OCI-LY7 (cell line): ENCODE measurements at regions not wholly inside any gene's neighbourhood (a gene's known extent, or its start where the extent isn't known, plus 50 kb on each side); places are given as distances from the start of the nearest gene placed in this dataset.
A peak's percentile ranks its signal among the peaks of the same experiment; 100 is the strongest.

ENCODE experiments used
- BruUV-seq: library from RNA; stranded (reverse); fragments of 400-500 nt; replicated peaks from 2 replicates; lab custom pipeline; 2021; lab: Mats Ljungman, UMichigan
- CTCF ChIA-PET: fragments of 300-600 bp; sonication (Branson Sonifier 250); formaldehyde crosslinking; loops from one replicate; lab custom pipeline; 2022; ENCODE audit warnings: antibody characterized with exemption; ENCODE audit not compliant: unreplicated experiment; lab: Charles Lee
- POLR2A ChIA-PET: fragments of 300-600 bp; sonication (Branson Sonifier 250); formaldehyde crosslinking; loops from one replicate; lab custom pipeline; 2022; ENCODE audit warnings: antibody characterized with exemption; lab: Charles Lee
- DNase-seq: peaks from one replicate; pipeline ENCODE4 v3.0.0-alpha.2; 2015; ENCODE audit warnings: low spot score
- H2AFZ ChIP-seq: fragments of 200-600 bp; sonication (generic), shearing (Covaris generic); 2 replicates; pipeline ENCODE4 v1.6.1; 2014; ENCODE audit warnings: mild to moderate bottlenecking, antibody characterized with exemption, low read length, moderate library complexity
- H3K27ac ChIP-seq: fragments of 200-600 bp; sonication (generic); 2 replicates; pipeline ENCODE4 v1.5.1; 2014; ENCODE audit warnings: mixed run types, low read depth, mild to moderate bottlenecking, moderate library complexity, low read length, inconsistent platforms; ENCODE audit not compliant: poor library complexity, severe bottlenecking
- H3K36me3 ChIP-seq: fragments of 200-600 bp; sonication (generic); 2 replicates; pipeline ENCODE4 v1.6.1; 2014; ENCODE audit warnings: mild to moderate bottlenecking, antibody characterized with exemption, low read length, moderate library complexity, mixed read lengths; ENCODE audit not compliant: insufficient read depth
- H3K4me1 ChIP-seq: fragments of 200-600 bp; sonication (generic); 2 replicates; pipeline ENCODE4 v1.5.1; 2014; ENCODE audit warnings: mild to moderate bottlenecking, low read length; ENCODE audit not compliant: insufficient read depth, poor library complexity, severe bottlenecking
- H3K4me2 ChIP-seq: fragments of 200-600 bp; sonication (generic); 2 replicates; pipeline ENCODE4 v1.6.1; 2014; ENCODE audit warnings: mild to moderate bottlenecking, low read length
- H3K4me3 ChIP-seq: fragments of 200-600 bp; sonication (generic); 2 replicates; pipeline ENCODE4 v1.5.1; 2014; ENCODE audit warnings: mild to moderate bottlenecking, low read depth, low read length; ENCODE audit not compliant: poor library complexity, severe bottlenecking
- H3K79me2 ChIP-seq: fragments of 200-600 bp; sonication (generic); 2 replicates; pipeline ENCODE4 v1.6.1; 2016; ENCODE audit warnings: low read depth, mild to moderate bottlenecking, low read length, moderate library complexity, mixed read lengths; ENCODE audit not compliant: insufficient read depth
- H3K9me2 ChIP-seq: fragments of 200-600 bp; sonication (generic); 2 replicates; pipeline ENCODE4 v1.6.1; 2016; ENCODE audit warnings: mild to moderate bottlenecking, low read length, mixed read lengths; ENCODE audit not compliant: insufficient read depth
- H3K9me3 ChIP-seq: fragments of 200-600 bp; sonication (generic); 2 replicates; pipeline ENCODE4 v1.6.1; 2014; ENCODE audit warnings: mild to moderate bottlenecking, mixed run types, low read length, mixed read lengths
- H4K20me1 ChIP-seq: fragments of 200-600 bp; sonication (generic); 2 replicates; pipeline ENCODE4 v1.6.1; 2014; ENCODE audit warnings: mild to moderate bottlenecking, antibody characterized with exemption, low read length, moderate library complexity, mixed read lengths; ENCODE audit not compliant: insufficient read depth
- EZH2phosphoT487 ChIP-seq: fragments of 200-600 bp; sonication (generic); IDR thresholded peaks from 2 replicates; pipeline ENCODE4 v1.6.1; 2018; ENCODE audit warnings: low read depth, borderline replicate concordance, mild to moderate bottlenecking, mixed run types, antibody characterized with exemption, low read length, moderate library complexity, mixed read lengths
- intact Hi-C: fragments of 100-400 bp; cut with micrococcal nuclease; formaldehyde crosslinking; loops from one replicate; pipeline ENCODE4 v1.10.0; 2022; ENCODE audit not compliant: unreplicated experiment
- TF ChIP-seq, protein P1 (sequence below): fragments of 200-600 bp; sonication (generic); conservative IDR thresholded peaks from 2 replicates; pipeline ENCODE4 v1.5.1; 2014; ENCODE audit warnings: mild to moderate bottlenecking, antibody characterized with exemption, low read length, moderate library complexity, mixed read lengths

DNA sequence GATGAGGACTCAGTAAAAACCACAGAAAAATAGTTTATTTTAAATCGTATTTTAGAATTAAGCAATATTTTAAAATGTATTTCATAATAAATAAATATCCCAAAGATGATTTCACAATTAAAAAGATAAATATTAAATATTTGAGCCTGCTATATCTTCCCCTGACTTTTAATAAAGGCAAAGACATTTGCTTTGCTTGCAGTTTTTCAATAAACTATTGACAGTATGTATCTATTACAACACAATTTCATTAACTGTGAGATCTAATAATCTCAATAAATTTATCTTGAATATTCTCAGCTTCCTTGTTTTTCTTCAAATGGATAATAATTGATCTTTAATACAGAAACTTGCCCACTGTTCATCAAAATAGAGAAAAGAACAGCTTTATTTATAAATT is 186.2 kb upstream of the TARS1 start:
- POLR2A ChIA-PET = interaction anchor here (1.5 kb wide), 1 partner anchor 10 kb away, joined by 4 read pairs; no protein-coding TSS in a partner anchor
- no peaks in the 10 kb centered on the region for H3K79me2 ChIP-seq
- no peaks in the 10 kb centered on the region for H3K36me3 ChIP-seq
- no peaks in the 10 kb centered on the region for H3K9me2 ChIP-seq
- BruUV-seq = no TSS peak
- DNase-seq = no peak
- H3K4me2 ChIP-seq = no peak overlapping the region
- H3K9me3 ChIP-seq = no peaks in the 10 kb centered on the region
- no peaks in the 10 kb centered on the region for H3K4me1 ChIP-seq
- CTCF ChIA-PET = no interaction called here
- no peaks in the 10 kb centered on the region for H4K20me1 ChIP-seq
- no peak overlapping the region for H3K4me3 ChIP-seq
- intact Hi-C loops = no loop called here
- H2AFZ ChIP-seq = no peak overlapping the region
- H3K27ac ChIP-seq = no peak overlapping the region
- TF ChIP-seq, protein P1, sequence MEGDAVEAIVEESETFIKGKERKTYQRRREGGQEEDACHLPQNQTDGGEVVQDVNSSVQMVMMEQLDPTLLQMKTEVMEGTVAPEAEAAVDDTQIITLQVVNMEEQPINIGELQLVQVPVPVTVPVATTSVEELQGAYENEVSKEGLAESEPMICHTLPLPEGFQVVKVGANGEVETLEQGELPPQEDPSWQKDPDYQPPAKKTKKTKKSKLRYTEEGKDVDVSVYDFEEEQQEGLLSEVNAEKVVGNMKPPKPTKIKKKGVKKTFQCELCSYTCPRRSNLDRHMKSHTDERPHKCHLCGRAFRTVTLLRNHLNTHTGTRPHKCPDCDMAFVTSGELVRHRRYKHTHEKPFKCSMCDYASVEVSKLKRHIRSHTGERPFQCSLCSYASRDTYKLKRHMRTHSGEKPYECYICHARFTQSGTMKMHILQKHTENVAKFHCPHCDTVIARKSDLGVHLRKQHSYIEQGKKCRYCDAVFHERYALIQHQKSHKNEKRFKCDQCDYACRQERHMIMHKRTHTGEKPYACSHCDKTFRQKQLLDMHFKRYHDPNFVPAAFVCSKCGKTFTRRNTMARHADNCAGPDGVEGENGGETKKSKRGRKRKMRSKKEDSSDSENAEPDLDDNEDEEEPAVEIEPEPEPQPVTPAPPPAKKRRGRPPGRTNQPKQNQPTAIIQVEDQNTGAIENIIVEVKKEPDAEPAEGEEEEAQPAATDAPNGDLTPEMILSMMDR = no peak
- no peak for TF ChIP-seq EZH2phosphoT487

DNA sequence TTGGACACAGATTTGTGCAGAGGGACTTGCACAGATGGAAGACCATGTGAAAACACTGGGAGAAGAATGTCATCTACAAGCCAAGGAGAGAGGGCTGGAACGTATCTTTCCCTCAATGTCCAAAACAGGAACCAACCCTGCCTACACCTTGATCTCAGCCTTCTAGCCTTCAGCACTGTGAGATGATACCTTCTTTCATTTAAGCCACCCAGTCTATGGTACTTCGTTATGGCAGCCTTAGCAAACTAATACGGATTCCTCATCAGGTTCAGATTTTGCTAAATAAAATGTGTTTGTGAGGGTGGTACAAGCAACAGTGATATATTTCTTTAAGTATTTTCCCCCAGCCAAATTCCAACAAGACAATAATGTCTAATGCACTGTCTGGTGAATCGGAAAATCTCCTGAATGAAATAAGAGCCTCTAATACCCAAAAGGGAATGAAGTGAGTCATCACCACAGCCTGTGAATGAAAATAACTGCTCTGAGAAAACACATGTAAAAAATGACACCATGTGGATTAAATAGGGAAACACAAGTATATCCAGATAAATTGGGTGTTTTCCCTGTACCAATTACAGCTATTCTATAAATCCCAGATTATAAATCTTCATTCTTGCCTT is 182.8 kb upstream of the TARS1 start:
- Histone ChIP-seq H3K36me3 (no peaks in the 10 kb centered on the region), H3K4me1 (no peaks in the 10 kb centered on the region), H3K79me2 (no peaks in the 10 kb centered on the region), H3K4me2 (no peak overlapping the region), H3K9me3 (no peaks in the 10 kb centered on the region), H3K27ac (no peak overlapping the region), H3K4me3 (no peak overlapping the region), H4K20me1 (no peaks in the 10 kb centered on the region), H2AFZ (0 out of 2 replicates have a peak overlapping the region, but pooled peaks have one; percentile 36), H3K9me2 (no peaks in the 10 kb centered on the region)
- no peak for DNase-seq
- POLR2A ChIA-PET = interaction anchor here (0.7 kb wide), 1 partner anchor 8 kb away, joined by 3 read pairs; no protein-coding TSS in a partner anchor
- intact Hi-C loops = no loop called here
- TF ChIP-seq EZH2phosphoT487 = no peak
- TF ChIP-seq, protein P1 = no peak
- no TSS peak for BruUV-seq
- CTCF ChIA-PET = no interaction called here

DNA sequence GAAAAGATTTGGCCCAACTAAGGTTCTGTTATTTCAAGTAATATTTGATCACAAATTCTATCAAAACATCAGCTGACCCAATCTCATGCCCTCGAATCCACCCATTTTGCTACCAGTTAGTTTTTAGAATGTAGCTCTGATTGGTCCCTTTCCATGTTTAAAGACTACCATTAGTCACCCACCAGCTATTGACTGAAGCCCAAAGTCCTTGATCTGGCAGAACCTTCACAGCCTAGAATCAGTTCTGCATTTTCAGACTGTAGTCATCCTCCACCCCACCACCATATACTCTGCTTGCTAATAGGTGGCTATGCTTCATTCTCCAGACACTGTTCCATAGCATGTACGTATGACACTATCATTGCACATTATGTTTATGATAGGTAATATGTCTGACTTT is 182.2 kb upstream of the TARS1 start:
- Histone ChIP-seq H2AFZ (no peak overlapping the region), H3K79me2 (no peaks in the 10 kb centered on the region), H3K9me3 (peaks cover under 1% of the 10 kb centered on the region; the same call in 1 of the 2 replicates), H3K9me2 (no peaks in the 10 kb centered on the region), H3K4me1 (no peaks in the 10 kb centered on the region), H3K27ac (no peak overlapping the region), H4K20me1 (no peaks in the 10 kb centered on the region), H3K4me2 (no peak overlapping the region), H3K36me3 (no peaks in the 10 kb centered on the region), H3K4me3 (no peak overlapping the region)
- TF ChIP-seq EZH2phosphoT487 = no peak
- TF ChIP-seq, protein P1 = no peak
- POLR2A ChIA-PET = interaction anchor here (0.7 kb wide), 1 partner anchor 9 kb away, joined by 3 read pairs; no protein-coding TSS in a partner anchor
- no peak for DNase-seq
- BruUV-seq = no TSS peak
- intact Hi-C loops = no loop called here
- CTCF ChIA-PET = no interaction called here
